ENCODE measurements at regions not wholly inside any gene's neighbourhood (a gene's known extent, or its start where the extent isn't known, plus 50 kb on each side); places are given as distances from the start of the nearest gene placed in this dataset.

DNA sequence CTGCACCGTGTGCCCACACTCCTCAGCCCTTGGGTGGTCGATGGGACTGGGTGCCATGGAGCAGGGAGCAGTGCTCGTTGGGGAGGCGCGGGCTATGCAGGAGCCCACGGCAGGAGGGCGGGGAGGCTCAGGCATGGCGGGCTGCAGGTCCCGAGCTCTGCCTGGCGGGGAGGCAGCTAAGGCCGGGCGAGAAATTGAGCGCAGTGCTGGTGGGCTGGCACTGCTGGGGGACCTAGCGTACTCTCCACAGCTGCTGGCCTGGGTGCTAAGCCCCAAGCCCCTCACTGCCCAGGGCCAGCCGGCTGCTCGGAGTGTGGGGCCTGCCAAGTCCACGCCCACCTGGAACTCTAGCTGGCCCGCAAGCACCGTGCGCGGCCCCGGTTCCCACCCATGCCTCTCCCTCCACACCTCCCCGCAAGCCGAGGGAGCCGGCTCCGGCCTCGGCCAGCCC lies 55.9 kb upstream of the ECI2 start:
- no peak for DNase-seq (ENCODE audit: low read depth)

DNA sequence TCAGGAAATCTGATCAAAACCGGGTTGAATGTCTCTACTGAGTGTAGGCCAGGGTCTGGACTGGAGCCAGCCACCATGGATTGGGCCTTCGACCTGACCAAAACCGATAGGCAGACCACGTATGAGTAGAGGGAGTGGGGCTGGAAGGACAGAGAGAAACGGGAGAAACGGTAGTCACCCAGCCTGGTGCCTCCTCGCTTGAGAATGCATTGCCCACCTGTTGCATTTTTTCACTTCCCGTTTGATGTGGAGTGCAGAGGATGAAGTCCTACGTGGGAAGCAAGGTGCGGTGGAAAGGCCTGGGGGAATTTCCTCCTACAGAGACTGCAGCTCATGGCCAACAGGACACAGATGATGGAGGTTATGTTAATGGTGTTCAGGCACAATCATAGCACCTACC lies 53.9 kb upstream of the ECI2 start:
- DNase-seq (ENCODE audit: low read depth) = no peak

DNA sequence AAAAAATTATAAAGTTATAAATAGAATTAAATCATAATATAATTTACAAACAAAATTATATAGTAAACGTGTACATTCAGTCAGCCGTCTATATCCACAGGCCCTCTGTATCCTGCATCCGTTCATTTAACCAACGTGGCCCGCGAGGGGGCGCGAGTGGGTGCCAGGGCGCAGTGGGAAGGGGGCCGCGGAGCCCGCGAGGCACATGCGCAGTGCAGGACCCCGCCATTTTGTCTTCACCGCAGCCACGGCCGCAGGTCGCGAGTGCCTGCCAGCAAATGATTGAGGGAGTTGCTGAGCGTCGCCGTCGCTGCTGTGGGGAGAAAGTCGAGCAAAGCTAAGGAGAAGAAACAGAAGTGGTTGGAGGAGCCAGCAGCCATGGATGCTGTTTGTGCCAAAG lies 53.4 kb upstream of the ECI2 start:
- no peak for DNase-seq (ENCODE audit: low read depth)

DNA sequence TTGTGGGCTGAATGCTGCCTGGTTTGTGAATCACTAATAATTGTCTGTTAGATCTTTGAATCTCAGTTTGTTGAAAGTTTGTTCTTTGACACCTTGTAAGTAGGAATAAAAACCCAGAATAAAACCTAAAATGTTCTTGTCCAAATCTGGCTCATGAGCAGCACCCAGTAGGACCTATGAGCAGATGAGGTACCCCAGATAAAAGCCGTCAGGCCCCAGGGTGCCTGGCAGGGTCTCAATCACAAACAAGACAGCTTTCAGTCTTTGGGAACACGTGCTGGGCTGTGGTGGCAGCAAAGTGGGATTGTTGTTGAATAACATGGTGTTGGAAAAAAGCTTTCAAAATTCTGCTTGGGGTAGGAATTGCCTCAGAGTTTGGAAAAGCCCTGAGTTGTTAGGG lies 52.1 kb upstream of the ECI2 start:
- no peak for DNase-seq (ENCODE audit: low read depth)

DNA sequence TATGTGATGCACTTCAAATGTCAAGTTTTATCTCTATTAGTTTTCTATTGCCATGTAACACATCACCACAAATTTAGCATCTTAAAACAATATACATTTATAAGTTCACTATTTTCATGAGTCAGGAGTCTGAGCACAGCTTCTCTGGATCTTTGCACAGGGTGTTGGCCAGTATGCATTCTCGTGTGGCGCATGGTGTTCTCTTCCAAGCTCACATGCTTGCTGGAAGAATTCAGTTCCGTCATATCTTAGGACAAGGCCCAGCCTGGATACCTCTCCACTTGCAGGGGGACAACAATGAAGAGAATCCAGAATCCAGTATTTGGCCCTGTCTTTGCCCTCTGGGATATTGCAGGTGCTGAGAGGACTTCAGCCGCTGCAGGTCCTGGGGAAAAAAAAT lies 51.0 kb upstream of the ECI2 start:
- DNase-seq (ENCODE audit: low read depth) = no peak

DNA sequence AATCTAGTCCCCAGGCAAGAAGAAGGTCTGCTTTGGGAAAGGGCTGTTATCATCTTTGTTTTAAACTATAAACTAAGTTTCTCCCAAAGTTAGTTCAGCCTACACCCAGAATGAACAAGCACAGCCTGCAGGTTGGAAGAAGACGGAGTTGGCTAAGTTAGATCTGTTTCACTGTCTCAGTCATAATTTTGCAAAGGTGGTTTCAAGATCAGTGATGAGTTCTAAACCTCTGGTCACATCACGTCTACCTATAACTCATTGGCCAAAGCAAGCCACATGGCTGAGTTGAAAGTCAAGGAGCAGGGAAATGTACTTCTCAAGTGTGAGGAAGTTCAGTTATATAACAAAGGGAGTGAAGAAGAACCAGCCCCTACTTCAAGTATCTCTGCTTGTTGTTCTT lies 50.5 kb upstream of the ECI2 start:
- DNase-seq (ENCODE audit: low read depth) = no peak

DNA sequence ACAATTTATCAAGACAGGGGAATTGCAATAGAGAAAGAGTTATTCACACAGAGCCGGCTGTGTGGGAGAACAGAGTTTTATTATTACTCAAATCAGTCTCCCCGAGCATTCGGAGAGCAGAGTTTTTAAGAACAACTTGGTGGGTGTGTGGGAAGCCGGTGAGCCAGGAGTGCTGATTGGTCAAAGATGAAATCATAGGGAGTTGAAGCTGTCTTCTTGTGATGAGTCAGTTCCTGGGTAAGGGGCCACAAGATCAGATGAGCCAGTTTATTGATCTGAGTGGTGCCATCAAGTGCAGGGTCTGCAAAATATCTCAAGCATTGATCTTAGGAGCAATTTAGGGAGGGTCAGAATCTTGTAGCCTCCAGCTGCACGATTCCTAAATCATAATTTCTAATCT lies 50.0 kb upstream of the ECI2 start:
- no peak for DNase-seq (ENCODE audit: low read depth)

Measured in stimulated activated CD8-positive, alpha-beta memory T cell treated with anti-CD3 and anti-CD28 coated beads, Interleukin-12 subunit alpha, Interleukin-12 subunit beta, amount 100 ng/mL, for 1 hour (primary cell).